Sigmoid colon (tissue), 4 donors: ENCODE measurements at regions not wholly inside any gene's neighbourhood (a gene's known extent, or its start where the extent isn't known, plus 50 kb on each side); places are given as distances from the start of the nearest gene placed in this dataset.

Source experiments
- CTCF ChIP-seq, 4 experiments: fragments of 450-650 bp in 3 of 4; fragments of 200-600 bp in 1 of 4; IDR thresholded peaks; one replicate each; pipeline ENCODE4 v1.5.1; 2016 to 2019; ENCODE audit warnings: antibody characterized with exemption in 4 of 4, mild to moderate bottlenecking in 3 of 4, moderate library complexity in 2 of 4
- POLR2AphosphoS5 ChIP-seq, 4 donors: sonication (generic); formaldehyde crosslinking; IDR thresholded peaks; one replicate each; pipeline ENCODE4 v1.6.1; 2017; ENCODE audit warnings: antibody characterized with exemption in 4 of 4

DNA sequence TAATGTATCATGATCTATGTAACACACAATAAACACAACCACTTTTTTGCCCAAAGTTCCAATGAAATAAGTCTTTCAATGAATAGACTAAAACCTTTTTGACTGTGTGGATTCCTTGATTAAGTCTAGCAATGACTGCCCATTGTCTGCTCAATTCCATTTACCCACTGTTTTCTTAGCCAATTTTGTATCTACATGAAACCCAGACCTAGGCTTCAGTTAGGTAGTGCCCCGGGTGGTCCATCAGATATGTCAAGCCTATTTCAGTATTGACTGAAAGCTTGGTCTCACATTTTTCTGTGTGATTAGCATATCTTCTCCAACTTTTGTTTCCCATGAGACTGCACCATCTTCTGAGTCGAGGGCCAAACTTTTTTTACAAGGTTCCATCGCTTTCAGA lies 615.0 kb downstream of the C6orf118 start:
- TF ChIP-seq CTCF (IDR thresholded peaks at IDR 0.05) (no peak), POLR2AphosphoS5 (IDR thresholded peaks at IDR 0.05) (no peak)
